GM12878 (cell line): ENCODE measurements at regions not wholly inside any gene's neighbourhood (a gene's known extent, or its start where the extent isn't known, plus 50 kb on each side); places are given as distances from the start of the nearest gene placed in this dataset.

Experiments used
- ATF2 ChIP-seq: IDR thresholded peaks from 2 replicates; pipeline ENCODE4 v1.6.1; 2012; ENCODE audit warnings: low read length, inconsistent platforms
- BRCA1 ChIP-seq: IDR thresholded peaks from 2 replicates; pipeline ENCODE4 v1.6.1; 2011; ENCODE audit warnings: low read depth, low read length, improper control_type of control experiment
- CREM ChIP-seq: IDR thresholded peaks from 2 replicates; pipeline ENCODE4 v1.6.1; 2014; ENCODE audit warnings: antibody characterized with exemption, low read depth
- HCFC1 ChIP-seq: fragments of 150-350 bp; IDR thresholded peaks from 2 replicates; pipeline ENCODE4 v1.6.1; 2014; ENCODE audit warnings: low read length

GRCh38 chr17:77493238-77493820 is 352.6 kb downstream of the SEC14L1 start:
- TF ChIP-seq HCFC1 (no peak), CREM (no peak), BRCA1 (no peak), ATF2 (no peak)
